ENCODE measurements at regions not wholly inside any gene's neighbourhood (a gene's known extent, or its start where the extent isn't known, plus 50 kb on each side); places are given as distances from the start of the nearest gene placed in this dataset.

DNA sequence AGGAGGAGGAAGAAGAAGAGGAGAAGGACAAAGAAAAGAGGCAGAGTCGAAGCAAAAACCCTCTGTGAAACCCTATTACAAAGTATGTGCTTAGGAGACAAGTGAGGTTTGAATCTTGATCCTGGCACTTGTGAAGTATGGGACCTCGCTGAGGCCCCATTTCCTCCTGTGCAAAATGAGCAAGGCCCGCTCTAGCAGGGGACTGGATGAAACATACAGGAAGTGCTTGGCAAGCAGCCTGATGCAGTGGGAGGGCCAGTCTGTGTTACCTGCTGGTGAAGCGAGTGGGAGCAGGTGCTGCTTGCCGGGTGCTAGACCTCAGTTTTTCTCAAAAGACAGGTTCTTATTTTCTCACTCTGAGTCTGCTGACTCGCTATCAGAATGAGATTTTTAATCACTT, 150.4 kb downstream of the JCAD start:
- H3K79me2 ChIP-seq (ENCODE audit: control insufficient read depth, insufficient read depth, low read length), result no peaks in the 10 kb centered on the region
- FAIRE-seq, result no peak
- BruUV-seq (replicated peaks), result no TSS peak
- WGBS (ENCODE audit: insufficient coverage, insufficient replicate concordance, low lambda C conversion rate, missing lambda C conversion rate), result under 1% methylated on average over 6 of the region's 6 CpGs
- DNase-seq (ENCODE audit: low read depth, low spot score), result no peak
- H4K20me1 ChIP-seq (ENCODE audit: control insufficient read depth, insufficient read depth), result no peaks in the 10 kb centered on the region
- ChIA-PET CTCF (no interaction called here), SMC1A (ENCODE audit: uncharacterized antibody, unreplicated experiment) (no interaction called here), POLR2A (no interaction called here), RAD21 (ENCODE audit: unreplicated experiment) (no interaction called here)
- no peaks in the 10 kb centered on the region for H3K9me3 ChIP-seq (replicated peaks; ENCODE audit: control insufficient read depth, insufficient read depth, low read length)
- in situ Hi-C loops (cut with MboI) (no loop called here), intact Hi-C loops (cut with micrococcal nuclease; ENCODE audit: unreplicated experiment) (no loop called here)
- TF ChIP-seq ZNF622 (IDR thresholded peaks at IDR 0.05) (no peak), EGR1 (IDR thresholded peaks at IDR 0.05; ENCODE audit: borderline replicate concordance in 1 of 2, low read depth in 2 of 2, low read length in 2 of 2) (no peak), CREB1 (IDR thresholded peaks at IDR 0.05; ENCODE audit: low read depth) (no peak), ZSCAN29 (IDR thresholded peaks at IDR 0.05) (no peak), CBFB (IDR thresholded peaks at IDR 0.05; ENCODE audit: low read depth) (no peak), NFIC (IDR thresholded peaks at IDR 0.05; ENCODE audit: low read depth, low read length) (no peak), KLF5 (IDR thresholded peaks at IDR 0.05; ENCODE audit: partially characterized antibody) (no peak)
- TF ChIP-seq, protein P1, sequence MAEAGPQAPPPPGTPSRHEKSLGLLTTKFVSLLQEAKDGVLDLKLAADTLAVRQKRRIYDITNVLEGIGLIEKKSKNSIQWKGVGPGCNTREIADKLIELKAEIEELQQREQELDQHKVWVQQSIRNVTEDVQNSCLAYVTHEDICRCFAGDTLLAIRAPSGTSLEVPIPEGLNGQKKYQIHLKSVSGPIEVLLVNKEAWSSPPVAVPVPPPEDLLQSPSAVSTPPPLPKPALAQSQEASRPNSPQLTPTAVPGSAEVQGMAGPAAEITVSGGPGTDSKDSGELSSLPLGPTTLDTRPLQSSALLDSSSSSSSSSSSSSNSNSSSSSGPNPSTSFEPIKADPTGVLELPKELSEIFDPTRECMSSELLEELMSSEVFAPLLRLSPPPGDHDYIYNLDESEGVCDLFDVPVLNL (IDR thresholded peaks at IDR 0.05; ENCODE audit: low read depth, low read length), result no peak
- TF ChIP-seq, protein P2, sequence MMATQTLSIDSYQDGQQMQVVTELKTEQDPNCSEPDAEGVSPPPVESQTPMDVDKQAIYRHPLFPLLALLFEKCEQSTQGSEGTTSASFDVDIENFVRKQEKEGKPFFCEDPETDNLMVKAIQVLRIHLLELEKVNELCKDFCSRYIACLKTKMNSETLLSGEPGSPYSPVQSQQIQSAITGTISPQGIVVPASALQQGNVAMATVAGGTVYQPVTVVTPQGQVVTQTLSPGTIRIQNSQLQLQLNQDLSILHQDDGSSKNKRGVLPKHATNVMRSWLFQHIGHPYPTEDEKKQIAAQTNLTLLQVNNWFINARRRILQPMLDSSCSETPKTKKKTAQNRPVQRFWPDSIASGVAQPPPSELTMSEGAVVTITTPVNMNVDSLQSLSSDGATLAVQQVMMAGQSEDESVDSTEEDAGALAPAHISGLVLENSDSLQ (IDR thresholded peaks at IDR 0.05), result no peak
- ATAC-seq, result no peak
- no peak overlapping the region for H3K27ac ChIP-seq (ENCODE audit: control insufficient read depth, insufficient read depth)
- H3K27me3 ChIP-seq (replicated peaks in 1 of 2; ENCODE audit: control insufficient read depth in 2 of 2, insufficient read depth in 2 of 2, low read length in 1 of 2), result no peaks in the 10 kb centered on the region
- no peaks in the 10 kb centered on the region for H3K36me3 ChIP-seq (ENCODE audit: control insufficient read depth in 2 of 2, insufficient read depth in 2 of 2, low read length in 1 of 2)
- H2AFZ ChIP-seq (ENCODE audit: control insufficient read depth, low read depth, low read length), result no peak overlapping the region; the same call in 1 of the 2 replicates
- no peak overlapping the region for H3K4me3 ChIP-seq
- no peak overlapping the region for H3K9ac ChIP-seq (ENCODE audit: control insufficient read depth, insufficient read depth, low read length)
- no peak overlapping the region for H3K4me2 ChIP-seq (ENCODE audit: control insufficient read depth, insufficient read depth)
- H3K4me1 ChIP-seq (ENCODE audit: control insufficient read depth, insufficient read depth, low read length), result no peaks in the 10 kb centered on the region
